Kidney (tissue), 13 donors: ENCODE measurements at regions not wholly inside any gene's neighbourhood (a gene's known extent, or its start where the extent isn't known, plus 50 kb on each side); places are given as distances from the start of the nearest gene placed in this dataset.

Experiments used
- DNase-seq, 5 donors: peaks; one replicate each; pipeline ENCODE4 v3.0.0-alpha.2; 2013 to 2020
- FAIRE-seq: peaks from 2 replicates; lab custom pipeline; 2012; peaks lifted over from hg19 to GRCh38; lab: Jason Lieb, UNC
- H3K27ac ChIP-seq, 2 donors: one replicate each; pipeline ENCODE4 v1.7.0; 2013; ENCODE audit warnings: low read depth in 2 of 2, low read length in 2 of 2, inconsistent platforms in 1 of 2
- H3K27me3 ChIP-seq: one replicate; pipeline ENCODE4 v1.7.1; 2013; ENCODE audit warnings: low read length, inconsistent platforms; ENCODE audit not compliant: control insufficient read depth, insufficient read depth
- H3K36me3 ChIP-seq, 3 donors: one replicate each; pipeline versions ENCODE4 v1.7.0 to v1.7.1; 2013; ENCODE audit warnings: low read length in 3 of 3, control low read depth in 1 of 3, inconsistent platforms in 1 of 3; ENCODE audit not compliant: insufficient read depth in 3 of 3, control insufficient read depth in 2 of 3
- H3K4me1 ChIP-seq, 3 donors: one replicate each; pipeline versions ENCODE4 v1.7.0 to v1.7.1; 2013; ENCODE audit warnings: low read length in 3 of 3, inconsistent platforms in 1 of 3, low read depth in 1 of 3; ENCODE audit not compliant: control insufficient read depth in 2 of 3, insufficient read depth in 2 of 3
- H3K4me3 ChIP-seq, 3 donors: one replicate each; pipeline versions ENCODE4 v1.7.0 to v1.8.1; 2013; ENCODE audit warnings: low read length in 3 of 3, control low read depth in 1 of 3, inconsistent platforms in 1 of 3
- H3K9ac ChIP-seq, 3 donors: one replicate each; pipeline versions ENCODE4 v1.7.0 to v1.7.1; 2013; ENCODE audit warnings: low read length in 3 of 3, control low read depth in 1 of 3, inconsistent platforms in 1 of 3
- H3K9me3 ChIP-seq, 3 donors: one replicate each; pipeline versions ENCODE4 v1.7.0 to v1.7.1; 2013; ENCODE audit warnings: low read length in 3 of 3, control low read depth in 1 of 3, inconsistent platforms in 1 of 3; ENCODE audit not compliant: control insufficient read depth in 2 of 3, insufficient read depth in 1 of 3
- CTCF ChIP-seq: IDR thresholded peaks from 3 replicates; pipeline ENCODE4 v1.5.1; 2012; ENCODE audit warnings: mild to moderate bottlenecking, moderate library complexity, borderline replicate concordance; ENCODE audit not compliant: insufficient read depth; ENCODE audit errors: extremely low read depth
- intact Hi-C: fragments of 100-400 bp; cut with DNase I; formaldehyde crosslinking; loops from one replicate; pipeline ENCODE4 v1.11.1; 2022
- donor health status: control.
- donor health status: control.
- donor health status: control.
- donor health status: control.
- donor health status: control.
- donor health status: DM: yes; HTN: yes; CAD: no.
- donor health status: Normal renal cell carcinoma (clear cell type).

- H3K27ac ChIP-seq: no peak overlapping the region
- no peaks in the 10 kb centered on the region for H3K27me3 ChIP-seq
- no peak overlapping the region for H3K9ac ChIP-seq
- H3K4me1 ChIP-seq: no peaks in the 10 kb centered on the region
- intact Hi-C loops: no loop called here
- H3K36me3 ChIP-seq: no peaks in the 10 kb centered on the region
- FAIRE-seq (no peak), DNase-seq (no peak)
- H3K9me3 ChIP-seq: no peaks in the 10 kb centered on the region
- H3K4me3 ChIP-seq: no peak overlapping the region
- no peak for TF ChIP-seq CTCF
Observed at GRCh38 chr7:132051311-132051710, 494.9 kb upstream of the PODXL start.

- Histone ChIP-seq H3K9me3 (no peaks in the 10 kb centered on the region), H3K36me3 (no peaks in the 10 kb centered on the region), H3K4me1 (no peaks in the 10 kb centered on the region), H3K27me3 (no peaks in the 10 kb centered on the region), H3K4me3 (peak overlapping the region in 1 of 3 donors; percentile 27), H3K27ac (no peak overlapping the region), H3K9ac (no peak overlapping the region)
- FAIRE-seq (no peak), DNase-seq (peak in 2 of 5 donors; percentile 24 to 40)
- TF ChIP-seq CTCF: peak; percentile 56
- intact Hi-C loops: no loop called here
Observed at GRCh38 chr7:132049462-132050304, 493.3 kb upstream of the PODXL start.

GRCh38 chr7:132045481-132045980, 489.1 kb upstream of the PODXL start:
- Histone ChIP-seq H3K4me3 (no peak overlapping the region), H3K4me1 (no peaks in the 10 kb centered on the region), H3K27me3 (no peaks in the 10 kb centered on the region), H3K36me3 (no peaks in the 10 kb centered on the region), H3K27ac (no peak overlapping the region), H3K9ac (no peak overlapping the region), H3K9me3 (no peaks in the 10 kb centered on the region)
- intact Hi-C loops: no loop called here
- FAIRE-seq (no peak), DNase-seq (no peak)
- TF ChIP-seq CTCF: no peak
